NCI-H748 treated with DMSO at 0.1 percent for 48 hours (cell line): ENCODE measurements at regions not wholly inside any gene's neighbourhood (a gene's known extent, or its start where the extent isn't known, plus 50 kb on each side); places are given as distances from the start of the nearest gene placed in this dataset.

ENCODE experiments used
- DNase-seq: peaks from one replicate; lab custom pipeline; 2025; lab: John Stamatoyannopoulos, UW

DNA sequence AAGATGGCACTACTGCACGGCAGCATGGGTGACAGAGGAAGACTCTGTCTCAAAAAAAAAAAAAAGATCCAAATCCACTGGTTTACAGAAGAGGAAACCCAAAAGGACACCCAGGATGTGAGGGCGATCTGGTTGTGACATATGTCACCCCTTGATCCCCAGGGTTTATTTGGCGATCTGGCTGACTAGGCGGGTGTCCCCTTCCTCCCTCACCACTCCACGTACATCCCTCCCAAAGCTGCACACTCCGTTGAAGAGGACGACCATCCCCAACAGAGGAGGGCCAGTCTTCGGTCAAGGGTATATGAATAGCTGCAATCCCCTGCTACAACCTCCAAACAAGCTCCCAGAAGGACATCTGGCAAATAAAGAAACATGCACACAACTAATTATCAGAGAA, 111.6 kb downstream of the HTR5A start:
- DNase-seq, result no peak

GRCh38 chr7:155182406-155182970, 112.4 kb downstream of the HTR5A start:
- DNase-seq, result no peak

DNA sequence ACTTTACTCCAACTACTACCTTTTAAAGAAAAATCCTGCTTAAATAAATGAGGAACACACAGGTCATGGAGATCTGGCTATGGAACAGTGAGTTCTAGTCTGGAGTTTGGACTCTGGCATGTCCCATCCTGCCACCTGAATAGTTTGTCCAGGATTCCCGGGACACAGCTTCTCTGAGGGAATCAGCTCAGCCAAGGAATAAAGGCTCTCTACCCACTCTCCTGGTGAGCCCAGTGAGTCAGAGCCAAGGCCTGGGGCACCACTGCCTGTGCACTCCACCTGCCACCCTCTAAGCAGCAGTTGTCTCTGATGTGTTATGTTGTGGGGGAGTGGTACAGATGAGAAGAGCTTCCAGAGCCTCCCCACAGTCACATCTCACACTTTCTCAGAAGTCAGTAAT, 113.5 kb downstream of the HTR5A start:
- DNase-seq, result no peak

DNA sequence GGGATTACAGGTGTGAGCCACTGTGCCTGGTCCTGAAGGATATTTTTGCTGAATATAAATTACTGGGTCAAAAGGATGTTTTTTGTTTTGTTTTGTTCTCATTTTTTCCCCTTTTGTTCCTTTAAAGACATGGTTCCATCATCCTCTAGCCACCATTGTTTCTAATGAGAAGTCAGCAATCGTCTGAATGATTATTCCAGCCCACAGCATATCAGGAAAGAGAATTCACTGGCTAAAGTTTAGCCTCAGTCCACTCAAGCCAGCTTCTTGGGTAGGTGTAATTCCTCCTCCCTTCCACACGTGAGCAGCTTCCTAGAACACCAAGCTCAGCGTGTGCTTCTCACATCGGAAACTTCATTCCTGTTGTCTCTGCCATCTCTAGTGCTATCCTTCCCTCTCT, 112.8 kb upstream of the INSIG1 start:
- DNase-seq, result no peak

GRCh38 chr7:155187061-155187785, 110.5 kb upstream of the INSIG1 start:
- DNase-seq, result no peak

DNA sequence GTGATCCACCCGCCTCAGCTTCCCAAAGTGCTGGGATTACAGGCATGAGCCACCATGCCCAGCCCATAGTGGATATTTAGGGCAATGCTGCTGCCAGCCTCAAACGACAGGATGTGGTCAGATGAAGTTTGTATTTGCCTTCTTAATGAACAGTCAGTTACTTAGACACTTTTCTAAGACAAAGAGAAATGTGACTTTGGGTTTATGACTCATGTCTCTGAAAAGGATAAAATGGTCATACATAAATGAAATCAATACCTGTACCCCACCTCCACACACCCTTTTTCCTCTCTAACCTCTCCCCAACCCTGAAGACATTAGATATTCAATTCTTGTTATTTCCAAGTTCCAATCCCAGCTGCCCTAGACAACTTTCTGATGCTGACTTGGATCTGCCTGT, 109.3 kb upstream of the INSIG1 start:
- no peak for DNase-seq

- DNase-seq, result no peak
These were observed 108.7 kb upstream of the INSIG1 start for GRCh38 chr7:155188821-155189581.

DNA sequence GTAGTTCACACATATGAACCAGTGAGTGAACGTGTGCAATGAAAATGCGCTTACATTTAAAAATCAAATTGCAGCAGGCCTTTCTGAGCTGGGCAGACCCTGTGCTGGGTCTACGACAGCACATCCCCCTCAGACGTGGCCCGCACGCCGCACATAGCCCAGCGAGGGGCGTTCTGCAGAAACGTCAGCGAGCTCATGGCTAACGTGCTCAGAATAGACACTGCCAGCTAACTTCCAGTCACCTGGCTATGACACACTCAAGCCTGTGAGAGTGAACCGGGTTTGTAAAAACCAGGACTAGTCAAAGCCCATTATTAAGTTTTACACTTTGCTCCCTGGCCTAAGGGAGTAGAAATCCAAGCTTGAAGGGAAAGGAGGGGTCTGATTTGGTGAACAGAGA, 108.1 kb upstream of the INSIG1 start:
- DNase-seq, result no peak

DNA sequence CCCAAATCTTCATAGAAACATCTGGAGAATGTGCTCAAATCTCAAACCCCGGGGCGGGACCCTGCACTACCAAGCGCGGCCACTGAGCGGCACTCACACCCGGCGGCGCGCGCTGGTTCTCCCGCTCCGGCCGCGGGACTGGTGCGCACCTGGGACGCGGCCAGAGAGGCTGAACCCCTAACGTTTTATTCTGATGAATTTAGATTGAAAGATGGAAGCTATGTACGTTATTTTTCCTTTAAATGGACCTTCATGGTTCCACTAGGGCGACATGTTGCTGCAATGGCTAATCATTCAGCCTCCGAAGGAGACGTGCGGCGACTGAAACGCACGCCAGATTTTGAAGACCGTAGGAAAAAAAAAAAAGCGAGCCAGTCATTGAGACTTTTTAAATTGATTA, 107.0 kb upstream of the INSIG1 start:
- no peak for DNase-seq

DNA sequence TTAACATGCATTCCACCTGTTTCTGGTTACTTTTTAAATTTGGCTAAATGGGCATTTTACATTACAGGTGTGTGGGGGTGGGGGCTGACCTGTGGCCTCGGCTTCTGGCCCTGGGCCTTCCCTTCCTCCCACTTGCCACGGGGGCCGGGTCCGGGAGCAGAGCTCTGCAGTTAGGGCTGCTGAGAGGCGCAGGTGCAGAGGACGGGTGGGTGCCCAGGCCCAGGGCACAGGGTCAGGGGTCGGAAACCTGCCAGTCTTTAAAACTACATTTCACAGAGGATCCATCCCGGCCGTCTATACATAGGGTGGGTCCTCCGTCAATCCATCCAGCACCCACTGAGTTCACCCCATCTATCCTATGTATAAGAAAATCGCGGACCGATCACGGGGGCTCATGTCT, 106.5 kb upstream of the INSIG1 start:
- DNase-seq, result no peak

DNA sequence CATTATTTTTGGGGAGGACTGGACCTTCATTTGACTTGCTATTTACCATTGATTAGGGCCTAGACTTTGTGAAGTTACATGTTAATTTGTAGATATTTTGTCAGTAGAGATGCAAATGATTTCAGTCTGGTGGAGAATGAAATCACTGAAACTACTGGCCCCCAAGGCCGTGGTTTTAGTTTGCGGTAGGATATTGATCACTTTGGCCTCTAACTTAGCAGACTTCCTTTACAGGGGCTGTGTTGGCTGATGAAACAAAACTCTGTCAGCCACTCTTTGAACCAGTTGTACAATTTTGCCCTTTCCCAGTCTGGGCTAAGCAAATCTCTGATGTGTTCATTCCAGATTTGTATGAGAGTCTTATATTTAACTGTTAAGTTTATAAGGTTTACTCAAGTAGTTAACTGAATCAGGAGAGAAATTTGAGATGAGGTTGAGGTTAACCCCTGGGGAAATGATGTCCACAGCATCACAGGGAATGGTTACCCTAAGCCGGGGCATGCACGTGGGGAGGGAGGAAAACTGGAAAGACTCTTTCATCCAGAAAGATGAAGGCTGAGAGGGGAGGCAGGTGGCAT, 105.7 kb upstream of the INSIG1 start:
- DNase-seq, result no peak

DNA sequence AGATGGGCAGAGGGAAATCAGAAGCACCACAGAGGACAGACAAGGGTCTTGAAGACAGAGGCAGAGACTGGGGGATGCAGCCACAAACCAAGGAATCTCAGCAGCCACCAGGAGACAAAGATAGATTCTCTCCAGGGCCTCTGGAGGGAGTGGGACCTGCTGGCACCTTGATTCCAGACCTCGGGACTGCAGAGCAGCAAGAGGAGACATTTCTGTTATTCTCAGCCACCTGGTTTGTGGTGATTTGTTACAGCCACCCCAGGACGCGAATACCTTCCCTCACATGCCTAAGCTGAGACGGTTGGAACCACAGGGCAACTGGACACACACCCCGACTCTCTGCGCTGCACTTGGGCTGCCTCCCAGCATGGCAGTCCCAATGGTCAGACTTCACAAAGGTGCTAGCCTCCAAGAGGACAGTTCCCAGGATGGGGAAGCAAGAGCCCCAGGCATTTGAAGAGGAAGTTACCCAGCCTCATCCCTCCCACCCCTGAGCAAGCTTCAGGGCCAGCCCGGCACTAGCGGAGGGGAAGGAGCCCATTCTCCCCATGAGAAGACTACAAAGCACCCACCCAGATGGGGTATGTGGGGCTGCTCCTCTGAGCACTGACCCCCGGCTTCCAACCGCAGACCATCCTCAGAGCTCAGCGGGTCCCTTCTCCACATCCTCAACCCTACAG, 104.6 kb upstream of the INSIG1 start:
- no peak for DNase-seq

- no peak for DNase-seq
These were observed 104.0 kb upstream of the INSIG1 start for GRCh38 chr7:155193716-155194115.

DNA sequence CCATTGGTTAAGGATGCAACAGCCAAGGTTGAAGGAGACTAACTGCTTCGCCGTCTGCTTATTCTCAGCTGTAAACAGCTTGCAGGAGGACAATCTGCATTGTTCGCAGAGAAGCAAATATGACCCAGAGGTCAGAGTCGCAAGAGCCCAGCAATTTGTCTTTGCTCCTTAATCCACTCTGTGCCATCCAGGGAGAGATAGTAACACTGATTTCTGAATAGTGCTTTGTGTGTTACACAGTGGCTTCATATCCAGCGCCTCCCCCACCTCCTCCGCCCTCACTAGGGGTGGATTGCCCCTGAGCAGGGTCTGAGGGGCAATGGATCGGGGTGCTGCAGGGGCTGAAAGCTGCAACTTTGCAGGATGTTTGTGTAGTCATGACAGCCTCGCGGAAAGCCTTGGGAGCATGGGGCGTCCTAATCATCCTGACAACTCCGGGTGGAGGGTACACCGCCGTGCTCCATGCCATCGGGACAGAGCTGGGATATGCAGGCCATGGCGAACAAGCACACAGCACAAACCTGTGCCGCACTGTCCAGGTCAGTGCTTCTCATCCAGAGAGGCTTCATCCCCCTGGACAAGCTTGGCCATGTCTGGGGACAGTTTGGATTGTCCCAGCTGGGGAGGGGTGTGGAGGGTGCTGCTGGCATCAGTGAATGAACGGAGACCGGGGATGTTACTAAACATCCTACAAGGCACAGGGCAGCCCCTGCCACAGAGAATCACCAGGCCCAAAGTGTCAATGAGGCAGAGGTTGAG, 103.1 kb upstream of the INSIG1 start:
- DNase-seq, result no peak

- no peak for DNase-seq
These were observed 101.6 kb upstream of the INSIG1 start for GRCh38 chr7:155195939-155196523.

DNA sequence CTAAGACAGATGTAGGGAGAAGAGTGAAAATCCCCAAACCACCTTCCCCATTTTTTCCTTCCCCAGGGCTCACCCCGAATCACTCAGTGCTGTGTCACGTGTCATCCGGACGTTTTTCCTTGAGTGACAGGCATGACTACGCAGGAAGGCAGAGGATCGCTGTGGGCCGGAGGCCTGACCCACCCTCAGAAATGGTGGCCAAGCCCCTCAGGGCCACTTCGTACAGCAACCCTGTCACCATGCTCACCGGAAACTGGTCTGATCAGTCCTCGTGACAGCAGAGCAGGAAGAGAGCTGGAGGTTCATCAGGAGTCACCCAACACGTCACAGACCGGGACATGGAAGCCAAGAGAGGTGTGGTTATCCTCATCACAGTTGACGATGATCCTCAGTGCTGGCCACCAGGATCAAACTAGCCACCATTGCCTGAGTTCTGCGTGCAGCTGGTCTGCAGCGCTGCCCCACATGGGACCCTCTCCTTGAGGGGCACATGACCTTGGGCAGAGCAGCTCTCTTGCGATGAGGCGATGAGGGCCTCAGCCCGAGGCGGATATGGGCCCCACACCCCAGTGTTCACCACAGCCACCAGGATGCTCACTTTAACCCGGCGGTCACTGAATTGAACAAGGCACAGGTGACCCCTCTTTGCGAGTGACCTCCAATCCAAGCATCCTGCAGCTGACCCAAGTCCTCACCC, 99.3 kb upstream of the INSIG1 start:
- DNase-seq, result no peak

- DNase-seq, result no peak
These were observed 98.5 kb upstream of the INSIG1 start for GRCh38 chr7:155198901-155199845.

GRCh38 chr7:155201325-155202087, 96.2 kb upstream of the INSIG1 start:
- DNase-seq, result no peak
